Nephron (organoid): ENCODE measurements at regions not wholly inside any gene's neighbourhood (a gene's known extent, or its start where the extent isn't known, plus 50 kb on each side); places are given as distances from the start of the nearest gene placed in this dataset.

Experiments used
- H3K27ac Mint-ChIP-seq, 3 experiments: 2 replicates each; pipeline ENCODE4 v1.8.0; 2020; ENCODE audit warnings: mixed read lengths in 3 of 3, mild to moderate bottlenecking in 2 of 3, moderate library complexity in 1 of 3
- H3K27me3 Mint-ChIP-seq: 2 replicates; pipeline ENCODE4 v1.8.0; 2021; ENCODE audit warnings: low read depth, mild to moderate bottlenecking, moderate library complexity, mixed read lengths
- H3K36me3 Mint-ChIP-seq: 2 replicates; pipeline ENCODE4 v1.8.0; 2020; ENCODE audit warnings: low read depth, mixed read lengths
- H3K4me1 Mint-ChIP-seq: 2 replicates; pipeline ENCODE4 v1.8.0; 2020; ENCODE audit warnings: mixed read lengths
- H3K4me3 Mint-ChIP-seq, 3 experiments: 2 replicates each; pipeline ENCODE4 v1.8.0; 2020; ENCODE audit warnings: mild to moderate bottlenecking in 3 of 3, mixed read lengths in 3 of 3, moderate library complexity in 2 of 3
- H3K9me3 Mint-ChIP-seq: 2 replicates; pipeline ENCODE4 v1.8.0; 2020; ENCODE audit warnings: mixed read lengths
- CTCF ChIP-seq, 3 experiments: fragments of 200-600 bp; sonication (generic); IDR thresholded peaks; one replicate each; pipeline ENCODE4 v1.5.0; 2021; ENCODE audit warnings: antibody characterized with exemption in 3 of 3; ENCODE audit not compliant: unreplicated experiment in 3 of 3

- Mint-ChIP-seq H3K36me3 (no peaks in the 10 kb centered on the region), H3K27me3 (no peaks in the 10 kb centered on the region), H3K4me1 (peaks cover 28% of the 10 kb centered on the region), H3K4me3 (peak overlapping the region in 1 of 3 experiments; percentile 27), H3K27ac (peak overlapping the region; percentile 7 to 92 (median 85)), H3K9me3 (no peaks in the 10 kb centered on the region)
- TF ChIP-seq CTCF (IDR thresholded peaks at IDR 0.05; ENCODE audit: unreplicated experiment in 3 of 3), result no peak
Observed at GRCh38 chr2:82790206-82791021, 1668.7 kb downstream of the SUCLG1 start.

GRCh38 chr2:82789851-82790205 is 1669.3 kb downstream of the SUCLG1 start:
- Mint-ChIP-seq H3K27me3 (no peaks in the 10 kb centered on the region), H3K4me1 (peaks cover 28% of the 10 kb centered on the region), H3K9me3 (no peaks in the 10 kb centered on the region), H3K27ac (peak overlapping the region; percentile 7 to 92 (median 85)), H3K36me3 (no peaks in the 10 kb centered on the region), H3K4me3 (no peak overlapping the region)
- TF ChIP-seq CTCF (IDR thresholded peaks at IDR 0.05; ENCODE audit: unreplicated experiment in 3 of 3), result no peak

GRCh38 chr2:82781176-82781915 is 1677.7 kb downstream of the SUCLG1 start:
- H3K27me3 Mint-ChIP-seq, result no peaks in the 10 kb centered on the region
- H3K4me1 Mint-ChIP-seq, result no peaks in the 10 kb centered on the region
- no peaks in the 10 kb centered on the region for H3K36me3 Mint-ChIP-seq
- no peak overlapping the region for H3K4me3 Mint-ChIP-seq
- no peak overlapping the region for H3K27ac Mint-ChIP-seq
- no peak for TF ChIP-seq CTCF (IDR thresholded peaks at IDR 0.05; ENCODE audit: unreplicated experiment in 3 of 3)
- no peaks in the 10 kb centered on the region for H3K9me3 Mint-ChIP-seq

- Mint-ChIP-seq H3K27ac (no peak overlapping the region), H3K27me3 (no peaks in the 10 kb centered on the region), H3K4me1 (no peaks in the 10 kb centered on the region), H3K36me3 (no peaks in the 10 kb centered on the region), H3K4me3 (no peak overlapping the region), H3K9me3 (no peaks in the 10 kb centered on the region)
- no peak for TF ChIP-seq CTCF (IDR thresholded peaks at IDR 0.05; ENCODE audit: unreplicated experiment in 3 of 3)
Observed at GRCh38 chr2:82780050-82780449, 1679.0 kb downstream of the SUCLG1 start.

GRCh38 chr2:82752396-82752795 is 1706.7 kb downstream of the SUCLG1 start:
- H3K27ac Mint-ChIP-seq, result no peak overlapping the region
- no peak overlapping the region for H3K4me3 Mint-ChIP-seq
- H3K4me1 Mint-ChIP-seq, result no peaks in the 10 kb centered on the region
- peaks cover 25% of the 10 kb centered on the region for H3K9me3 Mint-ChIP-seq
- no peaks in the 10 kb centered on the region for H3K36me3 Mint-ChIP-seq
- no peaks in the 10 kb centered on the region for H3K27me3 Mint-ChIP-seq
- no peak for TF ChIP-seq CTCF (IDR thresholded peaks at IDR 0.05; ENCODE audit: unreplicated experiment in 3 of 3)
